Vagina (tissue), 2 donors: ENCODE measurements at regions not wholly inside any gene's neighbourhood (a gene's known extent, or its start where the extent isn't known, plus 50 kb on each side); places are given as distances from the start of the nearest gene placed in this dataset.

ENCODE experiments used
- POLR2A ChIP-seq, 2 donors: fragments of 450-650 bp; IDR thresholded peaks; one replicate each; pipeline ENCODE4 v1.6.1; 2017; ENCODE audit warnings: antibody characterized with exemption in 2 of 2, mild to moderate bottlenecking in 2 of 2, moderate library complexity in 2 of 2
- POLR2AphosphoS5 ChIP-seq, 2 donors: sonication (generic); formaldehyde crosslinking; IDR thresholded peaks; one replicate each; pipeline ENCODE4 v1.9.0; 2017; ENCODE audit warnings: antibody characterized with exemption in 2 of 2, mild to moderate bottlenecking in 2 of 2, low read depth in 1 of 2; ENCODE audit not compliant: insufficient read depth in 1 of 2
- TF ChIP-seq, protein P1 (sequence below), 3 experiments: fragments of 450-650 bp in 2 of 3; fragments of 200-600 bp in 1 of 3; sonication (generic) in 1 of 3; IDR thresholded peaks; one replicate each; pipeline ENCODE4 v1.5.1; 2017 to 2019; ENCODE audit warnings: antibody characterized with exemption in 3 of 3, mild to moderate bottlenecking in 2 of 3, moderate library complexity in 2 of 3

DNA sequence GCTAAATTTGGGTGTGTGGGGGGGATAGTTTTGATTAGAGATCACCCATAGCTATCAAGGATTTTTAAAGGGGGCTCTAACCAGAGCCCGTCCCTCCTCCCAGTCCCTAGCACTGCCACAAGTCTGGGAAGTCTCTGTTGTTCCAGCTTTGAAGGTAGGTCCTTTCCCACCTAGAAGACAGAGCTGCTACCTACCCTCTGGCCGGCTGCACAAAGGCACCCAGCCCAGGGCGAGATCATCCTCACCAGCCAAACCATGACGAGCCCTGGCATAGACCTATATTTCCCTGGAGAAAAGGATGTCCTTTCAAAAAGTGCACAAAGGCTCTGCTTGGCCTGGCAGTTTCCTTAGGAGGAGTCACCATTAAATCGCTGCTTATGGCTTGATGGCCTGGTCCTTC, 147.8 kb downstream of the CYP26A1 start:
- no peak for TF ChIP-seq POLR2A (IDR thresholded peaks at IDR 0.05)
- TF ChIP-seq, protein P1, sequence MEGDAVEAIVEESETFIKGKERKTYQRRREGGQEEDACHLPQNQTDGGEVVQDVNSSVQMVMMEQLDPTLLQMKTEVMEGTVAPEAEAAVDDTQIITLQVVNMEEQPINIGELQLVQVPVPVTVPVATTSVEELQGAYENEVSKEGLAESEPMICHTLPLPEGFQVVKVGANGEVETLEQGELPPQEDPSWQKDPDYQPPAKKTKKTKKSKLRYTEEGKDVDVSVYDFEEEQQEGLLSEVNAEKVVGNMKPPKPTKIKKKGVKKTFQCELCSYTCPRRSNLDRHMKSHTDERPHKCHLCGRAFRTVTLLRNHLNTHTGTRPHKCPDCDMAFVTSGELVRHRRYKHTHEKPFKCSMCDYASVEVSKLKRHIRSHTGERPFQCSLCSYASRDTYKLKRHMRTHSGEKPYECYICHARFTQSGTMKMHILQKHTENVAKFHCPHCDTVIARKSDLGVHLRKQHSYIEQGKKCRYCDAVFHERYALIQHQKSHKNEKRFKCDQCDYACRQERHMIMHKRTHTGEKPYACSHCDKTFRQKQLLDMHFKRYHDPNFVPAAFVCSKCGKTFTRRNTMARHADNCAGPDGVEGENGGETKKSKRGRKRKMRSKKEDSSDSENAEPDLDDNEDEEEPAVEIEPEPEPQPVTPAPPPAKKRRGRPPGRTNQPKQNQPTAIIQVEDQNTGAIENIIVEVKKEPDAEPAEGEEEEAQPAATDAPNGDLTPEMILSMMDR (IDR thresholded peaks at IDR 0.05) = no peak
- no peak for TF ChIP-seq POLR2AphosphoS5 (IDR thresholded peaks at IDR 0.05; ENCODE audit: insufficient read depth in 1 of 2, low read depth in 1 of 2)
